ENCODE measurements at regions not wholly inside any gene's neighbourhood (a gene's known extent, or its start where the extent isn't known, plus 50 kb on each side); places are given as distances from the start of the nearest gene placed in this dataset.

- Histone ChIP-seq H3K14ac (replicated peaks; ENCODE audit: low read depth, low read length) (no peak overlapping the region), H3K4ac (ENCODE audit: low read depth, low read length) (no peak overlapping the region), H3K36me3 (ENCODE audit: control insufficient read depth, insufficient read depth, low read length) (no peaks in the 10 kb centered on the region), H4K91ac (ENCODE audit: insufficient read depth, low read depth, low read length) (no peak overlapping the region), H2BK15ac (ENCODE audit: low read depth, low read length) (no peak overlapping the region), H4K8ac (ENCODE audit: low read depth in 2 of 2, low read length in 2 of 2) (no peak overlapping the region), H3K4me3 (ENCODE audit: insufficient read depth, low read depth, low read length) (no peak overlapping the region), H3K27me3 (ENCODE audit: control insufficient read depth, insufficient read depth, low read length) (no peaks in the 10 kb centered on the region), H3K4me2 (ENCODE audit: low read depth, low read length) (no peak overlapping the region), H3K9me3 (ENCODE audit: control insufficient read depth, insufficient read depth, low read length) (0 out of 2 replicates have a peak, but pooled peaks cover 2% of the 10 kb centered on the region), H3K56ac (ENCODE audit: extremely low read depth, insufficient read depth, low read length) (no peak overlapping the region), H3K18ac (ENCODE audit: low read depth, low read length) (no peak overlapping the region), H3K4me1 (ENCODE audit: control insufficient read depth, insufficient read depth, low read length) (no peaks in the 10 kb centered on the region), H4K5ac (ENCODE audit: low read depth, low read length) (no peak overlapping the region), H2AK9ac (replicated peaks; ENCODE audit: low read depth, low read length, poor library complexity) (no peak overlapping the region), H2AFZ (replicated peaks; ENCODE audit: low read length, poor library complexity) (no peak overlapping the region), H2BK20ac (ENCODE audit: low read depth, low read length) (no peak overlapping the region), H3K27ac (ENCODE audit: insufficient read depth, low read length) (no peak overlapping the region), H4K20me1 (ENCODE audit: insufficient read depth, low read length) (no peaks in the 10 kb centered on the region), H2BK120ac (ENCODE audit: low read depth, low read length) (no peak overlapping the region), H2AK5ac (ENCODE audit: low read depth, low read length) (no peak overlapping the region), H2BK5ac (ENCODE audit: low read depth, low read length, poor library complexity, severe bottlenecking) (no peak overlapping the region), H3K23ac (ENCODE audit: low read depth, low read length) (no peak overlapping the region), H3K79me1 (ENCODE audit: low read depth in 1 of 2, low read length in 2 of 2) (no peaks in the 10 kb centered on the region), H3K9ac (ENCODE audit: low read depth, low read length) (no peak overlapping the region), H3K9me1 (ENCODE audit: insufficient read depth, low read length) (no peaks in the 10 kb centered on the region)
- no CpG with 5 or more reads among the region's 2 CpGs for WGBS, 2 experiments (ENCODE audit: extremely low coverage in 2 of 2, insufficient read length in 1 of 2)
- dilution Hi-C loops (cut with HindIII; ENCODE audit: low sequenced_read_pairs, unreplicated experiment) (no loop called here), in situ Hi-C loops (cut with MboI; ENCODE audit: low sequenced_read_pairs) (no loop called here), intact Hi-C loops (cut with micrococcal nuclease) (no loop called here)
- no peak for ATAC-seq (ENCODE audit: low read depth)
- ChIA-PET POLR2A (ENCODE audit: unreplicated experiment) (no interaction called here), CTCF (no interaction called here)
- DNase-seq = no peak
- TF ChIP-seq MXI1 (IDR thresholded peaks at IDR 0.05; ENCODE audit: borderline replicate concordance, low read depth, low read length) = no peak
- TF ChIP-seq MAFK (IDR thresholded peaks at IDR 0.05; ENCODE audit: low read depth, low read length) = peak; percentile 85
- no peak for TF ChIP-seq NFE2L2 (IDR thresholded peaks at IDR 0.05; ENCODE audit: low read depth, low read length)
- BruUV-seq (replicated peaks) = no TSS peak
Measured at GRCh38 chr1:82969340-82969739, 1029.6 kb downstream of the TTLL7 start.
